ENCODE measurements at regions not wholly inside any gene's neighbourhood (a gene's known extent, or its start where the extent isn't known, plus 50 kb on each side); places are given as distances from the start of the nearest gene placed in this dataset.

DNA sequence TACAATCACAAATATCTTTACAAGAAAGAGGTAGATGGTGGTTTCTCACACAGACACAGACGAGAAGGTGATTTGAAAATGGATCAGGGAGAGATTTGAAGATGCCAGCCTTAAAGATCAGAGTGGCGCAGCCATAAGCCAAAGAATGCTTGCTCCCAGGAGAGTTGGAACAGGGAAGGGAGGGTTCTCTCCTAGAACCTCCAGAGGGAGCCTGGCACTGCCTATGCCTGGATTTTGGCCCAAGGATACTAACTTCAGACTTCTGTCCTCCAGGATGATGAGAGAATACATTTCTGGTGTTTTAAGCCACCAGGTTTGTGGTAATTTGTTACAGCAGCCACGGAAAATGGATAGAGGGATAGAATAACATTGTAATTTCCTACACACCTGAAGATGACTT, 279.1 kb downstream of the FAM43A start:
- TF ChIP-seq POLR2AphosphoS5 (IDR thresholded peaks at IDR 0.05; ENCODE audit: low read depth, low read length) (no peak), TAF1 (IDR thresholded peaks at IDR 0.05; ENCODE audit: borderline replicate concordance, insufficient read depth, low read length) (no peak), FOXP2 (optimal IDR thresholded peaks at IDR 0.05; ENCODE audit: borderline replicate concordance, extremely low read depth, extremely low read length, insufficient read depth) (no peak), SIN3A (IDR thresholded peaks at IDR 0.05; ENCODE audit: borderline replicate concordance, insufficient read depth, low read length) (no peak)
- TF ChIP-seq, protein P1, sequence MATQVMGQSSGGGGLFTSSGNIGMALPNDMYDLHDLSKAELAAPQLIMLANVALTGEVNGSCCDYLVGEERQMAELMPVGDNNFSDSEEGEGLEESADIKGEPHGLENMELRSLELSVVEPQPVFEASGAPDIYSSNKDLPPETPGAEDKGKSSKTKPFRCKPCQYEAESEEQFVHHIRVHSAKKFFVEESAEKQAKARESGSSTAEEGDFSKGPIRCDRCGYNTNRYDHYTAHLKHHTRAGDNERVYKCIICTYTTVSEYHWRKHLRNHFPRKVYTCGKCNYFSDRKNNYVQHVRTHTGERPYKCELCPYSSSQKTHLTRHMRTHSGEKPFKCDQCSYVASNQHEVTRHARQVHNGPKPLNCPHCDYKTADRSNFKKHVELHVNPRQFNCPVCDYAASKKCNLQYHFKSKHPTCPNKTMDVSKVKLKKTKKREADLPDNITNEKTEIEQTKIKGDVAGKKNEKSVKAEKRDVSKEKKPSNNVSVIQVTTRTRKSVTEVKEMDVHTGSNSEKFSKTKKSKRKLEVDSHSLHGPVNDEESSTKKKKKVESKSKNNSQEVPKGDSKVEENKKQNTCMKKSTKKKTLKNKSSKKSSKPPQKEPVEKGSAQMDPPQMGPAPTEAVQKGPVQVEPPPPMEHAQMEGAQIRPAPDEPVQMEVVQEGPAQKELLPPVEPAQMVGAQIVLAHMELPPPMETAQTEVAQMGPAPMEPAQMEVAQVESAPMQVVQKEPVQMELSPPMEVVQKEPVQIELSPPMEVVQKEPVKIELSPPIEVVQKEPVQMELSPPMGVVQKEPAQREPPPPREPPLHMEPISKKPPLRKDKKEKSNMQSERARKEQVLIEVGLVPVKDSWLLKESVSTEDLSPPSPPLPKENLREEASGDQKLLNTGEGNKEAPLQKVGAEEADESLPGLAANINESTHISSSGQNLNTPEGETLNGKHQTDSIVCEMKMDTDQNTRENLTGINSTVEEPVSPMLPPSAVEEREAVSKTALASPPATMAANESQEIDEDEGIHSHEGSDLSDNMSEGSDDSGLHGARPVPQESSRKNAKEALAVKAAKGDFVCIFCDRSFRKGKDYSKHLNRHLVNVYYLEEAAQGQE (IDR thresholded peaks at IDR 0.05; ENCODE audit: insufficient read depth in 1 of 2, low read depth in 2 of 2, low read length in 2 of 2), result no peak

DNA sequence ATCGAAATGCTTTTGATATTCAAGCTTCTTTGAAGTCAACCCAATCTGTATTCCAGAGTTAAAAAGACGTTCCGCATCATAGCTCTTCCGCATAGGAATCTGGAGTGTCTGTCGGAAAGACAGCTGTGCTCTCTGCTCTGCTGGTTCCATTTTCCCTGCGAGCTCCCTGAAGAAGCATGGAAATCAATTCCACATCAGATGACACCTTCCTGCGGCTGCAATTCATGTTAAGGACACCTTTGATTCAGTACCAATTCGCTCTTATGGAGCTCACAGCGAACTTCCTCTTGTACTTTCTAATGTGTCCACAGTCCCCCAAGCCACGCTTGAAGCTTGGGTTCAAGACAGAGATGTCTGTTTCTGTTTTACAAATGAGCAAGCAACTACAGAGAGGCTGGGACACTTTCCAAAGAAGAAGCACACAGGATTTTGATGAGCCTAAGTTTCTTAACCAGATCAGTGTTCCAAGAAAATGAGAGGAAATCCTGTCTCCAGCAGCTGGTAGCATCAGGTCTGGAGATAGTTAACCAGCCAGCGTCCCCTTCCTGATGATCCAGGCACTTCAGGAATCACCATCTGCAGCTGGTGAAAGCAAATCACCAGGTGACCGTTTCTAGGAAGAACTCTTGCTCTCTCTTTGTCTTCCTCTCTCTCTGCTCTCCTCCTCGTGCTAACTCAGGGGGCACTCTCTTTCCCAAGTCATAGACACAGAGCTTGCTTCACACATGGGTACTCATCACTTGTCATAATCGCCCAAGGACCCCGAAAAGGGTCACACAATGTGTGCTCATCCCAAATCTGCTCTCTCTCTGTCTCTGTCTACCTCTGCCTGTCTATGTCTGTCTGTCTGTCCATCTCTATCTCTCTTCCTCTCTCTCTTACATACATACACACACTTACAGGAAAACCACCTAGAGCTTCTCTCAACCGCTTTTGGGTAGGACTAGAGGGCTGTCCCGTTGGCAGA, 281.8 kb downstream of the FAM43A start:
- TF ChIP-seq POLR2AphosphoS5 (IDR thresholded peaks at IDR 0.05; ENCODE audit: low read depth, low read length), result no peak
- no peak for TF ChIP-seq TAF1 (IDR thresholded peaks at IDR 0.05; ENCODE audit: borderline replicate concordance, insufficient read depth, low read length)
- no peak for TF ChIP-seq FOXP2 (optimal IDR thresholded peaks at IDR 0.05; ENCODE audit: borderline replicate concordance, extremely low read depth, extremely low read length, insufficient read depth)
- no peak for TF ChIP-seq SIN3A (IDR thresholded peaks at IDR 0.05; ENCODE audit: borderline replicate concordance, insufficient read depth, low read length)
- TF ChIP-seq, protein P1 (IDR thresholded peaks at IDR 0.05; ENCODE audit: insufficient read depth in 1 of 2, low read depth in 2 of 2, low read length in 2 of 2), result no peak

DNA sequence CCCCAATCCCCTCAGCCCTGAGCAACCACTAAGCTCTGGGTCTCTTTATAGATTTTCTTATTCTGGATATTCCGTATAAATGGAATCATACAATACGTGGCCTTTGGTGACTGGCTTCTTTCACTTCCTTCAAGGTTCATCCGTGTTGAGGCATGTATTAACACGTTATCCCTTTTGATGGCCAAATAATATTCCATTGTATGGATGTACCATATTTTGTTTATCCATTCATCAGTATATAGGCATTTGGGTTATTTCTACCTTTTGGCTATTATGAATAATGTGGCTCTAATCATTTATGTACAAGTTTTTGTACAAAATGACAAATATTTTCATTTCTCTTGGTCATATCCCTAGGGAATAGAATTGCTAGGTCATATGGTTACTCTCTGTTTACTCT, 284.4 kb downstream of the FAM43A start:
- no peak for TF ChIP-seq SIN3A (IDR thresholded peaks at IDR 0.05; ENCODE audit: borderline replicate concordance, insufficient read depth, low read length)
- TF ChIP-seq, protein P1 (IDR thresholded peaks at IDR 0.05; ENCODE audit: insufficient read depth in 1 of 2, low read depth in 2 of 2, low read length in 2 of 2), result no peak
- TF ChIP-seq TAF1 (IDR thresholded peaks at IDR 0.05; ENCODE audit: borderline replicate concordance, insufficient read depth, low read length), result no peak
- TF ChIP-seq FOXP2 (optimal IDR thresholded peaks at IDR 0.05; ENCODE audit: borderline replicate concordance, extremely low read depth, extremely low read length, insufficient read depth), result no peak
- no peak for TF ChIP-seq POLR2AphosphoS5 (IDR thresholded peaks at IDR 0.05; ENCODE audit: low read depth, low read length)

DNA sequence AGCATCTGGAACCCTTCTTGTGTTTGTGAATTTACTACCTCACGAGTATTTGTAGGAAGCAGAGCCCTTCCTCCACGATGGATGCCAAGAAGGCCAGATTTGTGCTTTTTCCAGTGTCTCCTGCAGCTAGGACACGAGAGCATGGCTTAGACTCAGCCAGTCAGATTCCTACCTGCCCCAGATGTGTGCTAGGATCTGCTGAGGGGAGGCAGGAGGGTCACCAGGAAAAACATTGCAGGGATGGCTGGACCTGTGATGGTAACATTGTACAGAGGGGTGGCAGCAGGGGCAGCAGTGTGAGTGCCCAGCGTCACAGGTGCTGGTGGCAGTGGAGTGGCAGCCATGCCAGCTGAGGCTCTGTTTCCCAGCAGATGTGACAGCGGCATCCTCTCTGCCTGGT, 285.3 kb downstream of the FAM43A start:
- TF ChIP-seq POLR2AphosphoS5 (IDR thresholded peaks at IDR 0.05; ENCODE audit: low read depth, low read length), result no peak
- TF ChIP-seq TAF1 (IDR thresholded peaks at IDR 0.05; ENCODE audit: borderline replicate concordance, insufficient read depth, low read length), result no peak
- no peak for TF ChIP-seq SIN3A (IDR thresholded peaks at IDR 0.05; ENCODE audit: borderline replicate concordance, insufficient read depth, low read length)
- TF ChIP-seq FOXP2 (optimal IDR thresholded peaks at IDR 0.05; ENCODE audit: borderline replicate concordance, extremely low read depth, extremely low read length, insufficient read depth), result no peak
- TF ChIP-seq, protein P1 (IDR thresholded peaks at IDR 0.05; ENCODE audit: insufficient read depth in 1 of 2, low read depth in 2 of 2, low read length in 2 of 2), result no peak

Data from PFSK-1 (cell line).